Osteoblast (primary cell): ENCODE measurements at regions not wholly inside any gene's neighbourhood (a gene's known extent, or its start where the extent isn't known, plus 50 kb on each side); places are given as distances from the start of the nearest gene placed in this dataset.

Experiments used
- DNase-seq: peaks from one replicate; pipeline ENCODE4 v3.0.0; 2011; ENCODE audit warnings: low spot score, mixed read lengths; ENCODE audit not compliant: insufficient read length; ENCODE audit errors: missing footprints
- H2AFZ ChIP-seq: 2 replicates; pipeline ENCODE4 v1.6.0; 2011; ENCODE audit warnings: mild to moderate bottlenecking, low read length
- H3K27ac ChIP-seq: 2 replicates; pipeline ENCODE4 v1.5.1; 2011; ENCODE audit warnings: mild to moderate bottlenecking, low read depth, low read length, moderate library complexity
- H3K27me3 ChIP-seq: 2 replicates; pipeline ENCODE4 v1.6.0; 2012; ENCODE audit warnings: mild to moderate bottlenecking, control low read depth, inconsistent platforms, low read length, moderate library complexity; ENCODE audit not compliant: insufficient read depth
- H3K36me3 ChIP-seq: 2 replicates; pipeline ENCODE4 v1.5.1; 2011; ENCODE audit warnings: mild to moderate bottlenecking, low read length, control low read depth, moderate library complexity; ENCODE audit not compliant: insufficient read depth
- H3K4me1 ChIP-seq: 2 replicates; pipeline ENCODE4 v1.5.1; 2011; ENCODE audit warnings: mild to moderate bottlenecking, low read length, control low read depth, moderate library complexity; ENCODE audit not compliant: insufficient read depth
- H3K4me2 ChIP-seq: 2 replicates; pipeline ENCODE4 v1.6.0; 2011; ENCODE audit warnings: mild to moderate bottlenecking, low read length; ENCODE audit not compliant: insufficient read depth
- H3K4me3 ChIP-seq: fragments of 200-600 bp; sonication (generic); 3 replicates; pipeline ENCODE4 v1.5.1; 2012; ENCODE audit warnings: mild to moderate bottlenecking, low read length, inconsistent platforms; ENCODE audit not compliant: insufficient read depth
- H3K79me2 ChIP-seq: 2 replicates; pipeline ENCODE4 v1.6.0; 2012; ENCODE audit warnings: mild to moderate bottlenecking, low read length, control low read depth, inconsistent platforms; ENCODE audit not compliant: insufficient read depth
- H3K9me3 ChIP-seq: 2 replicates; pipeline ENCODE4 v1.5.1; 2011; ENCODE audit warnings: low read depth, low read length, control low read depth
- H4K20me1 ChIP-seq: 2 replicates; pipeline ENCODE4 v1.6.0; 2012; ENCODE audit warnings: mild to moderate bottlenecking, low read length, control low read depth; ENCODE audit not compliant: insufficient read depth
- TF ChIP-seq, protein P1 (sequence below): IDR thresholded peaks from 2 replicates; pipeline ENCODE4 v1.5.1; 2011; ENCODE audit warnings: mild to moderate bottlenecking, low read depth, low read length, moderate library complexity; ENCODE audit errors: extremely low read depth

DNA sequence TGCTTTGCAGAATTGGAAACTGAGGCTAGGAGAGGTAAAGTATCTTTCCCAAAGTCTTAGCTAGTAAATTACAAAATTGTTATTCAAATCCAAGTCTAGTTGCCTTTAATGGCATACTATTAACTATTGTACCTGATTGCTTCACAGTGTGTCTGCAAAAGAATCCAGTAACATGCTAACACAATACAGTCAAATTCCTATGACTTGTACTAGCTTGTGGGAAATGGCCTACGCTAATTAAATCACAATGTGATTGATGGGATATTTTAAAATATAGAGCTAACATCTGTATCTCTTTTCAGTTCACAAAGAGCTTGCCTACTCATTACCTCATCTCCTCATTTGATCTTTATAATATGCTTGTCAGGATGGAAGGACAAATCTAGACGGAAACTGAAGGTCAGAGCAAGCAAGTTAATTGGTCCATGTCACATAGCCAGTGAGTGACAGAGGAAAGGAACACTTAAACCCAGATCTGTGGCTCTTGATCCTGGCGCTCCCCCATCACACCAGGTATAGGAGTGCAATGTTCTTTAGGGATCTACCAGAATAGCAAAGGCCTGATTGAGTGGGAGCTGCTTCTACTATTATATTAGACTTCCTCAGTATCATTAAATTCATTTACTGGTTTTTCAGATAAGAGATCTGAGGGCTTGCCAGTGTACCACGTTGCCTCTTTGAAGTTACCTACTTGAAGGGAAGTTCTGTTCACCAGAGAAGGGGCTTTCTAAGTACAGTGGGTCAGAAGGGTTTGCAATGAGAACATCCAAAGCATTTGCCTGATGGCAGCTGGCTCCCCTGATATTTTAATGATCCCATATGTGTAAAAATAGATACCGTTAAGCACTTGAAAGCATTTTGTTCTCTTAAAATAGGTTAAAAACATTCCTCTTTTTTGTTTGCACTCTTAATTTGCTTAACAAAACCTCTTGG is 213.6 kb upstream of the SESN3 start:
- Histone ChIP-seq H3K9me3 (no peaks in the 10 kb centered on the region), H3K27me3 (no peaks in the 10 kb centered on the region), H4K20me1 (no peaks in the 10 kb centered on the region), H3K27ac (no peak overlapping the region), H3K4me1 (no peaks in the 10 kb centered on the region), H3K4me3 (no peak overlapping the region), H3K79me2 (no peaks in the 10 kb centered on the region), H3K36me3 (no peaks in the 10 kb centered on the region), H2AFZ (no peak overlapping the region), H3K4me2 (no peak overlapping the region)
- TF ChIP-seq, protein P1, sequence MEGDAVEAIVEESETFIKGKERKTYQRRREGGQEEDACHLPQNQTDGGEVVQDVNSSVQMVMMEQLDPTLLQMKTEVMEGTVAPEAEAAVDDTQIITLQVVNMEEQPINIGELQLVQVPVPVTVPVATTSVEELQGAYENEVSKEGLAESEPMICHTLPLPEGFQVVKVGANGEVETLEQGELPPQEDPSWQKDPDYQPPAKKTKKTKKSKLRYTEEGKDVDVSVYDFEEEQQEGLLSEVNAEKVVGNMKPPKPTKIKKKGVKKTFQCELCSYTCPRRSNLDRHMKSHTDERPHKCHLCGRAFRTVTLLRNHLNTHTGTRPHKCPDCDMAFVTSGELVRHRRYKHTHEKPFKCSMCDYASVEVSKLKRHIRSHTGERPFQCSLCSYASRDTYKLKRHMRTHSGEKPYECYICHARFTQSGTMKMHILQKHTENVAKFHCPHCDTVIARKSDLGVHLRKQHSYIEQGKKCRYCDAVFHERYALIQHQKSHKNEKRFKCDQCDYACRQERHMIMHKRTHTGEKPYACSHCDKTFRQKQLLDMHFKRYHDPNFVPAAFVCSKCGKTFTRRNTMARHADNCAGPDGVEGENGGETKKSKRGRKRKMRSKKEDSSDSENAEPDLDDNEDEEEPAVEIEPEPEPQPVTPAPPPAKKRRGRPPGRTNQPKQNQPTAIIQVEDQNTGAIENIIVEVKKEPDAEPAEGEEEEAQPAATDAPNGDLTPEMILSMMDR: no peak
- DNase-seq: no peak

DNA sequence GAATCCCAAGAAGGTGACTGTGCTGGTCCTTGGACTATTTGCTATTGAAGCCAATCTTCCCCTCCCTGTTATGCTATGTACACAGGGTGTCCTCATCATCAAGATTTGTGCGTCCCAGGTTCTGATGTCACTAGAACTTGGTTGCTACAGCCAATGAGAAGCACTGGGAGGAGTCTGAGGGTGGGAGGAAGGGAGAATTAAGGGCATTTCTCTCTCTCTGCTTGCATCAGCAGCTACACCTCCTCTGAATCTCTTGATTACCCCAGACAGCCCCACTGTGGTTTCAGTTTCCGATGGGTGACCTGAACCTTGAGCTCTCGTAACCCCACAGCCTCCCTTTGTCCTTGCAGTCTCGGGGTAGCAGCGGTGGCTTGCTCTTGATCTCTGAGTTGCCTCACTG is 212.4 kb upstream of the SESN3 start:
- TF ChIP-seq, protein P1: no peak
- Histone ChIP-seq H3K4me1 (no peaks in the 10 kb centered on the region), H3K4me2 (no peak overlapping the region), H3K27ac (no peak overlapping the region), H3K4me3 (no peak overlapping the region), H3K27me3 (no peaks in the 10 kb centered on the region), H3K79me2 (no peaks in the 10 kb centered on the region), H4K20me1 (no peaks in the 10 kb centered on the region), H3K36me3 (no peaks in the 10 kb centered on the region), H3K9me3 (no peaks in the 10 kb centered on the region), H2AFZ (no peak overlapping the region)
- no peak for DNase-seq

DNA sequence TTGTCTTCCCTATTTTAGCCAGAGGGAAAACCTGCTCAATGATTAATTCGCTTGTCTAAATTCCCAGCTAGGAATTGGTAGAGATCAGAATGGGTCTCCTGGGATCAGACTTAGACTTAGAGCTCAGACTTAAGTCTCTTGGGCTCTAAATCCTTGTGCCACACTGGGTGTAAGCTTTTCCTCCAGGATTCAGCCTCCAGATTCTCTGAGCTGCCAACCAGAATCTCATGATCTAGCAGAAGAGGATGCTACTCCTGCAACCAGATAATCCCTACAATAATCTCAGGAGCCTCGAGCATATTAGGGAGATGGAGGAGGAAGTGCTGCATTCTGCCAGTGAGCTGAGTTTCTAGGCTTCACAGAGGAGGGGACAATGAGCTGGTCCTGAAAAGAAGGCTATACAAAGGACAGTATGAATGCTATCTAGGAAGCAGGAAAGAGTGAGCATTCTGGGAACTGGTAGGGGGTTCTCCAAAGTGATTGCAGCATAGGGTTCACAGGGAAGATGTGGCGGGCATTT is 211.6 kb upstream of the SESN3 start:
- no peaks in the 10 kb centered on the region for H3K36me3 ChIP-seq
- H3K9me3 ChIP-seq: no peaks in the 10 kb centered on the region
- no peaks in the 10 kb centered on the region for H3K4me1 ChIP-seq
- H4K20me1 ChIP-seq: no peaks in the 10 kb centered on the region
- TF ChIP-seq, protein P1: no peak
- H3K4me3 ChIP-seq: no peak overlapping the region
- no peak overlapping the region for H2AFZ ChIP-seq
- DNase-seq: no peak
- no peak overlapping the region for H3K27ac ChIP-seq
- H3K4me2 ChIP-seq: no peak overlapping the region
- H3K27me3 ChIP-seq: no peaks in the 10 kb centered on the region
- H3K79me2 ChIP-seq: no peaks in the 10 kb centered on the region

DNA sequence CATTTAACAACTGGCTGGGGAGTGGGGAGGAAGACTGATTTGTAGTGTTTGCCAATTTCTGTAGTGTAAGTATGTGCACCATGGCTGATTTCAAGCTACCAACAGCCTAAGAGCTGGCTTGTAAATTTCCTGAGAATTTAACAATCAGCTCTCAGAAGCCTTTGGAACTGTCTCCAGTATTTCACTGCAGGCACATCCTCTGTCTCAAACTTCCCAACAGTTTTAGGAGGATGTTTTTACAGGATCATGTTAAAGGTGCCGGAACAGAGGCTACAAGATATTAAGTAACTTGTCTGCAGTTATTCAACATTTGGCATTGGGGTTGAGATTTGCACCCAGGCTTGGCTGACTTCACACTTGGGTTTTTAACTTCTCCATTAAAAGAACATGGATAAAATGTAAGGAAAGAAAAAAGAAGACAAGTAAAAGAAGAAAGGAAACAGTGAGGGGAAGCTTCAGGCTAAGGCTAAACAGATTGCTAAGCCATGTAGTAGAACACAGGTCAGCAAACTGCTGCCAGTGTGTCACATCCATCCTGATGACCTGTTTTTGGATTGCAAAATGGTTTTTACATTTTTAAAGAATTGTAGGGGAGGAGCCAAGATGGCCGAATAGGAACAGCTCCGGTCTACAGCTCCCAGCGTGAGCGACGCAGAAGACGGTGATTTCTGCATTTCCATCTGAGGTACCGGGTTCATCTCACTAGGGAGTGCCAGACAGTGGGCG is 204.8 kb upstream of the SESN3 start:
- H3K9me3 ChIP-seq: no peaks in the 10 kb centered on the region
- H3K27me3 ChIP-seq: no peaks in the 10 kb centered on the region
- no peaks in the 10 kb centered on the region for H3K79me2 ChIP-seq
- TF ChIP-seq, protein P1: no peak
- H3K36me3 ChIP-seq: no peaks in the 10 kb centered on the region
- DNase-seq: no peak
- no peak overlapping the region for H3K4me2 ChIP-seq
- H4K20me1 ChIP-seq: no peaks in the 10 kb centered on the region
- H3K4me1 ChIP-seq: no peaks in the 10 kb centered on the region
- no peak overlapping the region for H3K4me3 ChIP-seq
- no peak overlapping the region for H2AFZ ChIP-seq
- H3K27ac ChIP-seq: no peak overlapping the region
